ENCODE measurements at regions not wholly inside any gene's neighbourhood (a gene's known extent, or its start where the extent isn't known, plus 50 kb on each side); places are given as distances from the start of the nearest gene placed in this dataset.
"Not testable (repeated sequence)": the region's sequence is repeated elsewhere in the genome, so short reads cannot be mapped to it uniquely, and the experiment has no call there.

GRCh38 chr18:65998971-65999700 lies 248.3 kb downstream of the CDH7 start:
- DNase-seq (ENCODE audit: low spot score), result not testable (repeated sequence)

- DNase-seq (ENCODE audit: low spot score), result no peak
Measured at GRCh38 chr18:65995206-65995605, 244.4 kb downstream of the CDH7 start.

GRCh38 chr18:65994302-65994701 lies 243.5 kb downstream of the CDH7 start:
- no peak for DNase-seq (ENCODE audit: low spot score)

- DNase-seq (ENCODE audit: low spot score), result no peak
Measured at GRCh38 chr18:65990944-65991708, 240.3 kb downstream of the CDH7 start.

- no peak for DNase-seq (ENCODE audit: low spot score)
Measured at GRCh38 chr18:65990174-65990690, 239.4 kb downstream of the CDH7 start.

- DNase-seq (ENCODE audit: low spot score), result no peak
Measured at GRCh38 chr18:65988972-65989371, 238.2 kb downstream of the CDH7 start.

GRCh38 chr18:65988386-65988785 lies 237.6 kb downstream of the CDH7 start:
- DNase-seq (ENCODE audit: low spot score), result no peak

- no peak for DNase-seq (ENCODE audit: low spot score)
Measured at GRCh38 chr18:65983750-65984149, 232.9 kb downstream of the CDH7 start.

GRCh38 chr18:65975536-65975935 lies 224.7 kb downstream of the CDH7 start:
- DNase-seq (ENCODE audit: low spot score), result no peak

GRCh38 chr18:65974758-65975157 lies 223.9 kb downstream of the CDH7 start:
- DNase-seq (ENCODE audit: low spot score), result no peak

- DNase-seq (ENCODE audit: low spot score), result no peak
Measured at GRCh38 chr18:65968239-65969004, 217.6 kb downstream of the CDH7 start.

GRCh38 chr18:65955747-65956146 lies 204.9 kb downstream of the CDH7 start:
- no peak for DNase-seq (ENCODE audit: low spot score)

- DNase-seq (ENCODE audit: low spot score), result no peak
Measured at GRCh38 chr18:65954372-65954771, 203.6 kb downstream of the CDH7 start.

- DNase-seq (ENCODE audit: low spot score), result no peak
Measured at GRCh38 chr18:65946777-65947176, 196.0 kb downstream of the CDH7 start.

GRCh38 chr18:65943268-65943667 lies 192.5 kb downstream of the CDH7 start:
- DNase-seq (ENCODE audit: low spot score), result no peak

- DNase-seq (ENCODE audit: low spot score), result no peak
Measured at GRCh38 chr18:65942854-65943253, 192.0 kb downstream of the CDH7 start.

- no peak for DNase-seq (ENCODE audit: low spot score)
Measured at GRCh38 chr18:65942104-65942503, 191.3 kb downstream of the CDH7 start.

- no peak for DNase-seq (ENCODE audit: low spot score)
Measured at GRCh38 chr18:65941482-65941881, 190.7 kb downstream of the CDH7 start.
